Chondrocyte (in vitro differentiated cells): ENCODE measurements at regions not wholly inside any gene's neighbourhood (a gene's known extent, or its start where the extent isn't known, plus 50 kb on each side); places are given as distances from the start of the nearest gene placed in this dataset.
A peak's percentile ranks its signal among the peaks of the same experiment; 100 is the strongest.
"Not testable (repeated sequence)": the region's sequence is repeated elsewhere in the genome, so short reads cannot be mapped to it uniquely, and the experiment has no call there.

Experiments
- DNase-seq: peaks from one replicate; pipeline ENCODE4 v3.0.0; 2021; ENCODE audit warnings: mixed read lengths, low spot score
- H3K27ac Mint-ChIP-seq: one replicate; pipeline ENCODE4 v1.8.0; 2021; ENCODE audit warnings: mild to moderate bottlenecking, moderate library complexity, mixed read lengths; ENCODE audit not compliant: unreplicated experiment
- H3K27me3 Mint-ChIP-seq: 2 replicates; pipeline ENCODE4 v1.8.0; 2021; ENCODE audit warnings: low read depth, mixed read lengths
- H3K36me3 Mint-ChIP-seq: 2 replicates; pipeline ENCODE4 v1.8.0; 2021; ENCODE audit warnings: low read depth, mixed read lengths
- H3K4me1 Mint-ChIP-seq: 2 replicates; pipeline ENCODE4 v1.8.0; 2021; ENCODE audit warnings: low read depth, mild to moderate bottlenecking, mixed read lengths
- H3K4me3 Mint-ChIP-seq: one replicate; pipeline ENCODE4 v1.8.0; 2021; ENCODE audit warnings: mild to moderate bottlenecking, moderate library complexity, mixed read lengths; ENCODE audit not compliant: unreplicated experiment
- H3K9me3 Mint-ChIP-seq: 2 replicates; pipeline ENCODE4 v1.8.0; 2021; ENCODE audit warnings: low read depth, mixed read lengths
- CTCF ChIP-seq: fragments of 200-600 bp; sonication (generic); IDR thresholded peaks from 2 replicates; pipeline ENCODE4 v1.5.0; 2021; ENCODE audit warnings: antibody characterized with exemption, mild to moderate bottlenecking, moderate library complexity

- not testable (repeated sequence) for H3K4me1 Mint-ChIP-seq, H3K27me3 Mint-ChIP-seq, H3K4me3 Mint-ChIP-seq, H3K27ac Mint-ChIP-seq, DNase-seq, H3K36me3 Mint-ChIP-seq
- peaks cover 58% of the 10 kb centered on the region for H3K9me3 Mint-ChIP-seq
Observed at GRCh38 chr17:26987851-26988250, 306.1 kb upstream of the WSB1 start.

GRCh38 chr17:26994648-26995047 is 299.3 kb upstream of the WSB1 start:
- not testable (repeated sequence) for H3K27ac Mint-ChIP-seq, H3K27me3 Mint-ChIP-seq, H3K4me3 Mint-ChIP-seq, H3K36me3 Mint-ChIP-seq, DNase-seq, H3K4me1 Mint-ChIP-seq
- peaks cover 57% of the 10 kb centered on the region for H3K9me3 Mint-ChIP-seq

- H3K9me3 Mint-ChIP-seq: peaks cover 55% of the 10 kb centered on the region
- not testable (repeated sequence) for H3K4me1 Mint-ChIP-seq, H3K27ac Mint-ChIP-seq, H3K36me3 Mint-ChIP-seq, H3K4me3 Mint-ChIP-seq, H3K27me3 Mint-ChIP-seq, DNase-seq
Observed at GRCh38 chr17:26996146-26996916, 297.6 kb upstream of the WSB1 start.

GRCh38 chr17:27007734-27008531 is 286.0 kb upstream of the WSB1 start:
- H3K36me3 Mint-ChIP-seq, DNase-seq, H3K27me3 Mint-ChIP-seq, H3K4me3 Mint-ChIP-seq, H3K4me1 Mint-ChIP-seq, H3K27ac Mint-ChIP-seq: not testable (repeated sequence)
- H3K9me3 Mint-ChIP-seq: peaks cover 46% of the 10 kb centered on the region

GRCh38 chr17:27009087-27009486 is 284.8 kb upstream of the WSB1 start:
- DNase-seq: peak; percentile 72
- Mint-ChIP-seq H3K27me3 (no peaks in the 10 kb centered on the region), H3K27ac (no peak overlapping the region), H3K9me3 (peaks cover 36% of the 10 kb centered on the region), H3K4me3 (no peak overlapping the region), H3K4me1 (no peaks in the 10 kb centered on the region), H3K36me3 (no peaks in the 10 kb centered on the region)
- TF ChIP-seq CTCF: no peak

GRCh38 chr17:27010138-27010537 is 283.8 kb upstream of the WSB1 start:
- not testable (repeated sequence) for H3K4me3 Mint-ChIP-seq, H3K27me3 Mint-ChIP-seq, H3K4me1 Mint-ChIP-seq, H3K36me3 Mint-ChIP-seq, H3K27ac Mint-ChIP-seq
- peaks cover 35% of the 10 kb centered on the region for H3K9me3 Mint-ChIP-seq
- DNase-seq: peak; percentile 56

- H3K27me3 Mint-ChIP-seq: not testable (repeated sequence)
Observed at GRCh38 chr17:27030552-27030951, 263.4 kb upstream of the WSB1 start.

GRCh38 chr17:27038676-27039075 is 255.2 kb upstream of the WSB1 start:
- H3K27ac Mint-ChIP-seq: no peak overlapping the region
- TF ChIP-seq CTCF: no peak
- H3K4me1 Mint-ChIP-seq: no peaks in the 10 kb centered on the region
- DNase-seq: no peak
- peaks cover 34% of the 10 kb centered on the region for H3K9me3 Mint-ChIP-seq
- H3K4me3 Mint-ChIP-seq: no peak overlapping the region
- H3K27me3 Mint-ChIP-seq: no peaks in the 10 kb centered on the region
- H3K36me3 Mint-ChIP-seq: no peaks in the 10 kb centered on the region

More at GRCh38 chr17:27030552-27030951, 263.4 kb upstream of the WSB1 start:
- peaks cover 35% of the 10 kb centered on the region for H3K9me3 Mint-ChIP-seq
- not testable (repeated sequence) for H3K4me3 Mint-ChIP-seq, H3K4me1 Mint-ChIP-seq, H3K27ac Mint-ChIP-seq, DNase-seq, H3K36me3 Mint-ChIP-seq

- H3K4me1 Mint-ChIP-seq, H3K4me3 Mint-ChIP-seq, H3K27ac Mint-ChIP-seq, H3K27me3 Mint-ChIP-seq, H3K36me3 Mint-ChIP-seq, DNase-seq: not testable (repeated sequence)
- H3K9me3 Mint-ChIP-seq: peaks cover 21% of the 10 kb centered on the region
Observed at GRCh38 chr17:27045039-27045438, 248.9 kb upstream of the WSB1 start.
